22Rv1 (cell line): ENCODE measurements at regions not wholly inside any gene's neighbourhood (a gene's known extent, or its start where the extent isn't known, plus 50 kb on each side); places are given as distances from the start of the nearest gene placed in this dataset.
A peak's percentile ranks its signal among the peaks of the same experiment; 100 is the strongest.

Experiments used
- H3K27ac ChIP-seq: fragments of 450-650 bp; 2 replicates; pipeline ENCODE4 v1.5.1; 2017
- ZFX ChIP-seq: fragments of 450-650 bp; IDR thresholded peaks from 2 replicates; pipeline ENCODE4 v1.6.1; 2017; ENCODE audit warnings: antibody characterized with exemption, borderline replicate concordance
- TF ChIP-seq, protein P1 (sequence below): fragments of 450-650 bp; IDR thresholded peaks from 2 replicates; pipeline ENCODE4 v1.5.1; 2017; ENCODE audit warnings: mild to moderate bottlenecking

DNA sequence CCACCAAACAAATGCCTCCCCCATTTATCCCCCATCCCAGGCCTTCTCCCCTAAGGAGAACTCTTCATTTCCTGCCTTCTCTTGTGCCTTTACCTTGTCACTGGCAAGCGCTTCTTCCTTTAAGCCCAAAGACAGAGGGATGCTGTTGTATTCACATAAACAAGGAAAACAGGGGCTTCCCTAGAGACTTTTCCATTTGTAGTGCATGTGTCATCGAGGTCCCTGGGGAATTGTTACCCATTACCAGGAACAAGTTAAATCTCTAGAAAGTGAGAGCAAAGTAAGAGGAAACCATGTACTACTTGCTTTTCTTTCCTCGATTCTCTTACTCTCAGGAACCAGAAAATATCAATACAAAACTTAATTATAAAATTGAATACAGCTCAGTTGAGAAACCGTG is 114.4 kb upstream of the DPT start:
- no peak for TF ChIP-seq ZFX
- TF ChIP-seq, protein P1, sequence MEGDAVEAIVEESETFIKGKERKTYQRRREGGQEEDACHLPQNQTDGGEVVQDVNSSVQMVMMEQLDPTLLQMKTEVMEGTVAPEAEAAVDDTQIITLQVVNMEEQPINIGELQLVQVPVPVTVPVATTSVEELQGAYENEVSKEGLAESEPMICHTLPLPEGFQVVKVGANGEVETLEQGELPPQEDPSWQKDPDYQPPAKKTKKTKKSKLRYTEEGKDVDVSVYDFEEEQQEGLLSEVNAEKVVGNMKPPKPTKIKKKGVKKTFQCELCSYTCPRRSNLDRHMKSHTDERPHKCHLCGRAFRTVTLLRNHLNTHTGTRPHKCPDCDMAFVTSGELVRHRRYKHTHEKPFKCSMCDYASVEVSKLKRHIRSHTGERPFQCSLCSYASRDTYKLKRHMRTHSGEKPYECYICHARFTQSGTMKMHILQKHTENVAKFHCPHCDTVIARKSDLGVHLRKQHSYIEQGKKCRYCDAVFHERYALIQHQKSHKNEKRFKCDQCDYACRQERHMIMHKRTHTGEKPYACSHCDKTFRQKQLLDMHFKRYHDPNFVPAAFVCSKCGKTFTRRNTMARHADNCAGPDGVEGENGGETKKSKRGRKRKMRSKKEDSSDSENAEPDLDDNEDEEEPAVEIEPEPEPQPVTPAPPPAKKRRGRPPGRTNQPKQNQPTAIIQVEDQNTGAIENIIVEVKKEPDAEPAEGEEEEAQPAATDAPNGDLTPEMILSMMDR = no peak
- H3K27ac ChIP-seq = no peak overlapping the region

DNA sequence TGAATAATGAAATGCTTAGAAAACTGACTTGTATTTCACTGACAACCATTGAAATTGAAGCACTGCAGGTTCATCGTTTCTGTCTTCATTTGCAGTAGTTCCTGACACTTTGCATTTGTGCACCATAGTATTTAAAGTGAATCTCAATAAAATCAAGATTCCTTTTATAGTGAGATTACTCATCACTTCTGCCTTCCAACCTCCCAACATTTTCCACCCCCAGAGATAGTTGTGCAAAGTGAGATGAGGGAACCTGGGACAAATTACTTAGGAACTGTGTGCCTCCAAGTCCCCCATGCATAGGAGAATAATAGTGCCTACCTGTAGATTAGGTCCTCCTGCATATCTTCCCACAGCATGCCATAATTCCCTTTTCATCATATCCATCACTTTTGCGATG is 114.9 kb upstream of the DPT start:
- TF ChIP-seq, protein P1 = no peak
- no peak for TF ChIP-seq ZFX
- no peak overlapping the region for H3K27ac ChIP-seq

DNA sequence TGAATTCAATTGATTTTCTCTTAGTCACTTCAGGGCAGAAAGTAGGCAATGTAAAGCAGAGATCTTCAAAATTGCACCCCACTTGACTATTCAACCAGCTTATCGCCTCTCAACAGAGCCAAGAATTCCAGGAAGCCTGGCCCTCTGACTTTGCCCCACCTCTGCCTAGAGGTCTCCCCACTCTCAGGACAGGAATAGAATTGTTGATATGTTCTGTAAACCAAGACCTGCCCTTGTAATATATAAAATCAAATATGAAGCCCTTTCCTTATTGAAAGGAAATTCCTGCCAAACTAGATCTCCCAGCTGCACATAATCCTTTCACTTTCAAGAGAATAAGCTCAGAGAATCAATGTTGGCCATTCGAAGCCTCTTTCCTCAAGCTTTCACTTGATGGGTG is 116.1 kb upstream of the DPT start:
- TF ChIP-seq, protein P1 = no peak
- TF ChIP-seq ZFX = no peak
- no peak overlapping the region for H3K27ac ChIP-seq

DNA sequence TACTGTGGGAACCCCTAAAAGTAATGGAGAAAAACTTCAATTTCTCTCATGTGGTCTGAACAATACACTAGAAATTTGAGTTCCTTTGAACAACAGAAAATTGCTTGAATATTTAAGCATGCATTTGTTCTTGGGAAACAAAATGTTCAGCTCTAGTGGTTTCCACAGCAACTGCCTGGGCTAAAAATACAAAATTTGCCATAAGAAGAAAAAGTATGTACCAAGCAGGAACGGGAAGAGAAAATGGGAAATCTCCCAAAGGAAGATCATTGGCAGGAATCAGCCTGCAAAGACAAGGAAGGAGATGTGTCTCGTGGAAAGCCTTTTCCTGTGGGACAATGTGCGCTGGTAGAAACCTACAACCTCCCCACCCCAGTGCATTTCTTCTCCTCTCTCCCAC is 119.0 kb upstream of the DPT start:
- TF ChIP-seq ZFX = no peak
- TF ChIP-seq, protein P1 = no peak

DNA sequence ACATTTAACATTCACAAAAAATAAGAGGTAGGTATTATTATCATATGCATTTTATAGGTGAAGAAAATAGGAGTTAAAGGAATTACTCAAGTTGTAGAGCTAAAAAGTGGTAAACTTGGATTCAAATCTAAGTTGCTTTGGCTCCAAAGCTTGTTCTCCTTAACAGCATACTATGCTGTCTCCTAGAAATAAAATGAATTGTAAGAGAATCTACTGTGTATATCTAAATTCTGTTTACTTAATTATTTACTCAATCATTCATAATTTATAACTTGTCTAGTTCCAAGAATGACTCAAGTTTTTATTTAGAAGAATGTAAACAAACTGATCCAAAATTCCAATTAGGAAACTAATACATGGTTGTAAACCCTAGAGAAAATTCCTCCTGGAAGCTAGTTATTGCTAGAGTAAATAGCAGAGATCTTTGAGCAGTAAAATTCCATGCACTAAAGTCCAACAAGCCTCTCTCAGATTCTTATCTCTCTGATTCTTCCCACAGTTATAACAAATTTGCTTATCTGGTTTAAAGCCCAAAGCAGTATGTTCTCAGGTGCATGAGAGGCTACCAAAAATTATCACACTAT is 132.5 kb upstream of the DPT start:
- peak overlapping the region; percentile 61 for H3K27ac ChIP-seq
- TF ChIP-seq ZFX = no peak
- TF ChIP-seq, protein P1 = no peak

More for the DNA sequence above, 119.0 kb upstream of the DPT start:
- H3K27ac ChIP-seq = no peak overlapping the region

DNA sequence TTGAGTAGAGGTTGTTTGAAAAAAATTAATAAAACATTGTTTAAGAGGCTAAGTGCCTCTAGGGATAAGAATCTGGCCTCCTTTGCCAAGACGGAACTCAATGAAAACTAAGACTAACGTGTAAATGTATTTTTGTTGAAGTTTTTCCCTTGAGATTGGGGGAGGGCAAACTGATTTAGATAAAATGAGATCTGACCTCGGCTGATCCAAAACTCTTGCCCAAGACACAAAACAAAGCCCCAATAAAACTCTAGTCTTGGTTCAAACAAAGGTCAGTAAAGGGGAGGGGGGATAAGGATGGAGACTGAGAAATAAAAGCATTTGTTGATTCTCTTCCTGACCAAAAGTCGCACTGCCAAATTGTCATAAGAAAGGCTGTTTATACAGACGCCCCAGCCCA is 134.8 kb upstream of the DPT start:
- TF ChIP-seq, protein P1 = no peak
- TF ChIP-seq ZFX = no peak
- peak overlapping the region; percentile 17; the same call in 1 of the 2 replicates for H3K27ac ChIP-seq

DNA sequence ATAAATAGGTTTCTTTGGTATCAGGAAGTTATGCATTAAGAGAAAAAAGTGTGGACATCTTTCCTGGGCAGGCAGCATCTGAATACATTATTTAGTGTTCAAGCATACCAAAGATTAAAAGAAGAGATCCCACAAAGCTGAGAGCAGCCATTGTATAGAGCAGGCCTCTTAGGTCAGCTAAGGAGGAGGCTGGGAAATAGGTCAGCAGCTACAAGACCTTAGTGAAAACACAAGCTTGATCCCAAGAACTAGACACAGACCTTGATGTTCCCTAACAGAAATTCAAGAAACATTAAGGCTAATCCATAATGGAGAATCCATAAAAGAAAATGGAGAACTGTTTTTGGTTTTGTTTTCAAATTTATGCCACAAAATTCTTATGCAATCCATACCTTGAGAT is 135.3 kb upstream of the DPT start:
- peak overlapping the region; percentile 17; the same call in 1 of the 2 replicates for H3K27ac ChIP-seq
- TF ChIP-seq, protein P1 = no peak
- TF ChIP-seq ZFX = no peak
